RPMI7951 (cell line): ENCODE measurements at regions not wholly inside any gene's neighbourhood (a gene's known extent, or its start where the extent isn't known, plus 50 kb on each side); places are given as distances from the start of the nearest gene placed in this dataset.
A peak's percentile ranks its signal among the peaks of the same experiment; 100 is the strongest.

ENCODE experiments used
- DNase-seq: peaks from one replicate; pipeline ENCODE4 v3.0.0-alpha.2; 2012; ENCODE audit warnings: low read depth

GRCh38 chr13:21757763-21758162 lies 86.9 kb downstream of the FGF9 start:
- no peak for DNase-seq

DNA sequence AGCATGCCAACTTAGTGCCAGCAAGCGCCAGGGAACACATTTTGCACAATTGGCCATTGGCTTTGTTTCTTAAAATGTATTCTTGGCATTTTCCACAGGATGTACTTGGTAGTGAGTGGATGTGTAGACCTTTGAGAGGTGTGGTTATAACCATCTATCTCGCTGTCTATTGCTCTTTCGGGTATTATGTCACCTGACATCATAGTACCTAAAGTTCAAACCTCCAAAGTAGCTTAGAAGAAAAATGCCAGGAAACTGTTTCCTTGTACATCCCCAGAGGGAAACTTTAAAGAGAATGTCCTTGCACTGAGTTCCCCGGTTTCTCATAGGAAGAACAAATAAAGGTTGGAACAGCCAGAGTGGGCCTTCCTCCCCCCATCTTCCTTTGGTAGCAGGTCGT lies 87.6 kb downstream of the FGF9 start:
- DNase-seq: no peak

DNA sequence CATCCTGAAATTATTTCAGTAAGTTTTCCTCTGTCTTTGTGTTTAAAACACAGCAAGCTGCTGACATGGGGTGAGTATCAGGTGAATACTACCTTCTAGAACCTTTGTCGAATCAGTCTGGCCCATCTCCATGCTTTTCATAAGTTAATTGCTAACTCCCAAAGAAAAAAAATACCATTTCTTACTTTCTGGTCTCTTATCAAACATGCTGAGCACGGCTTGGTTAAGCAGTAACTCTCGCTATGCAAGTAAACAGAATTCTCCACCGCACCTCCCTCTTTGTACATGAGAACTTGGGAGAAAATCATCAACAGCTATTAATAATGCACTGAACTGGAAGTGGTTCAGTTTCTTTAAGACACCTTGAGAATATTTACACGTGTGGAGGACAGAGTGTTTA lies 88.6 kb downstream of the FGF9 start:
- DNase-seq: no peak

GRCh38 chr13:21759911-21760310 lies 89.0 kb downstream of the FGF9 start:
- DNase-seq: no peak

DNA sequence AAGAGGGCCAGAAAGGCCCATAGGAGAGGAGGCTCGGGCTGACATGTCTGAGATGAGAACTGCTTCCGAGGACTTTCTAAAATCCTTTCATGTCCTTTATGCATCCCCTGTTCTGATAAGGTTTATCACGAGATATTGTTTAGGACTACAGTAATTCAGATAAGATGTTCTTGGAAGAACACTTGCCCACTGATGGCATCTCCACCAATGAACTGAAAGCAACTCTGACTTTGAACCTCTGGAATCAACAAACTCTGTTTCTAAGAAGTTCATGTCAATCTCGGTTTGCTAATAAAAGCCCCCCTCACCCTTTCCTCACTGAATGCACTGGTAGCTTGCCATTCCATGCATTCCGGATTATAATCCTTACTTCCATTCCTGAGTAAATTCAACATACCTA lies 90.9 kb downstream of the FGF9 start:
- DNase-seq: no peak

DNA sequence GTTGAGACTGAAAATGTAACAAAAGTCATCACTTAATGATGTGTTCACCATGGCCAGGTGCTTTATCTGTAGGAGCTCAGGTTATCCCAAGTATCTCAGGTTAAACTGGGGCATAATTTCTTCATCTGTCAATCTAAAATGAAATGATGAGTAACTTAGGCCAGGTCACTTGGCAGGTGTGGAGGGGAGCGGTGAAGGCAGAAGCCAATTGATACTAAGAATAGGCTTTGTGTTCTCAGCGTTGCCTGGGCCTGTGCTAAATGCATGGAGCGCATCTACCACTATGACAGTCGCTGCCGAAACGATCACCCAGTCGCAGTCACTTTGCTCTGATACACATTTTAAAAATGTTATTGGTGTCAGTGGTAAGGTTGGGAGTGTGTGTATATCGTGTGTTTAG lies 91.6 kb downstream of the FGF9 start:
- DNase-seq: no peak

GRCh38 chr13:21767032-21767431 lies 96.2 kb downstream of the FGF9 start:
- DNase-seq: no peak

- DNase-seq: no peak
These were observed 100.2 kb downstream of the FGF9 start for GRCh38 chr13:21771075-21771474.

DNA sequence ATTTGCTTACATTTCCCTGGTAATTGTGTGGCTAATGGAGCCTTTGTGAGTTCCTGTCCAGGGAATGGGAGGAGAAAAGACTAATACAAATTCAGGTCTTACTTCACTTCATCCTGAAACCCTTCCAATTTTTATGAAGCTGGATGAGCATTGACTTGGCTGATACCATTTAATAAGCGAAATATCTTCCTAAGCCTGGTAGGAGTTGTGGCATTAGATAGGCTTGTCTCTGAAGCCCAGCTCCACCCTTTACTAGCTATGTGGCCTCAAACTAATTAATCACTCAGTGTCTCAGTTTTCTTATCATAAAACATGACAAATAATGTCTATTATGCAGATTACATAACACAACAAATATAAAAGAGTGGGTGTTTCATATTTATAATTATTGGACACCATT lies 106.3 kb downstream of the FGF9 start:
- DNase-seq: no peak

GRCh38 chr13:21777813-21778212 lies 106.9 kb downstream of the FGF9 start:
- DNase-seq: no peak

GRCh38 chr13:21782736-21783135 lies 111.9 kb downstream of the FGF9 start:
- no peak for DNase-seq

DNA sequence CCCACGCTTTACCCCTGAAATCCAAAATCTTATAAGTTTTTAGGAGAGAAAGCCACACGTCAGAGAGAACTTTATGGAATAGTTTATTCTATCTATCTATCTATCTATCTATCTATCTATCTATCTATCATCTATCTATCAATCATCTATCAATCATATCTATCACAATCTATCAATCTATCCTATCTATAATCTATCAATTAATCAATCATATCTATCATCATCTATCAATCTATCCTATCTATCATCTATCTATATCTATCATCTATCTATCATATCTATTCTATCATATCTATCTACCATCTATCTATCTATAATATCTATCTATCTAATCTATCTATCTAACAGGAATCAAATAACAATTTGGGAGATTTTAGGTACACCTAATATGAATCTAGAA lies 115.1 kb downstream of the FGF9 start:
- DNase-seq: no peak

DNA sequence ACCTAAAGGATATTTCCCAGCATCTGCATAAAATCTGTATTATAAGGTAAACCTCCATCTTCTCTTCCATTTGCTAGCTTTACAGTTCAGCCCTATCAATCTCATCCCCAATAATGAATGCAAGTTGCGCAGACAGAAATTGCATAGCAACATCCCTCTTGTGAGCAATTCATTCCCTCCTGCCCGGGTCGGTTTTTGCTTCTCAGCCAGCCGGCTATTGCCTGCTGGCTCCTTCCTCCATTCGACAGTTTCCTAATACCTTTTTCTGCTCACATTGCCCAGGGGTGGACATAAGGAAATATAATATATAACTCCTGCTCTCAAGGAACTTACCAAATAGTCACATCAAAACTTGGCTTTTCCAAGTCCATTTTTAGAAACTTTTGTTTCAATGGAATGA lies 125.2 kb downstream of the FGF9 start:
- no peak for DNase-seq

DNA sequence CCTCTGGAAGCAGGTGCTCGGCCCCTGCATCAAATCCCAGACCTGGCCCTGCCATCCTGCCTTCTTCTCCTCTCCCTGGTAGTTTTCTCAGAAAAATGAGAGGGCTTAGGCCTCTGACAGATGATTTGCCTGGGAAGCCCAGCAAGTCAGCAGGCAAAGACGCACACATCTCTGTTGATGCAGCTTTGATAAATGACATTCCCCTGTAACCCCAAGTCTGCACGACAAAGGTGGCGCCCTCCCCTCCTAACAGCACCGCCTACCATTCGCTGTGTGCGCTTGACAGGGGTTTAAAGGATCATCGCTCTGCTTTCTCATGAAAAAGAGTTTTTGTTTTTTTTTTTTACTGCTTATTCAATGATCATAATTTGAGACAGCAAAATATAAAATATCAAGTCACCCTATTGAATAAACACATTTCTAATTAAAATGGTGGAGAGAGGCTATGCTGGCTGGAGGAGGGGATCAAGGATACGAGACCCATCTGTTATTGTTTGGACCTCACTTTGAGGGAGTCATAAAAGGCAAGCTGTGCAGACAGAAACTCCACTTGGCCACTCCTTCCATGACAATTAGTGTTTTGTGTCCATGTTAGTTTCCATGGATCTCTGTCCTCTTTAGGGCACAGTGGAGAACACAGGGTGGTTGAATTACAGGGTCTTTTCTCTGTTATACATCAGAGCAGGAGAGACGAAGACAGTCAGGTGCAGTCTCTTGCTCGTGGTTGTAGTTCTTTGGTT lies 126.1 kb downstream of the FGF9 start:
- no peak for DNase-seq

- no peak for DNase-seq
These were observed 126.9 kb downstream of the FGF9 start for GRCh38 chr13:21797736-21798135.

GRCh38 chr13:21798181-21798580 lies 127.3 kb downstream of the FGF9 start:
- DNase-seq: no peak

DNA sequence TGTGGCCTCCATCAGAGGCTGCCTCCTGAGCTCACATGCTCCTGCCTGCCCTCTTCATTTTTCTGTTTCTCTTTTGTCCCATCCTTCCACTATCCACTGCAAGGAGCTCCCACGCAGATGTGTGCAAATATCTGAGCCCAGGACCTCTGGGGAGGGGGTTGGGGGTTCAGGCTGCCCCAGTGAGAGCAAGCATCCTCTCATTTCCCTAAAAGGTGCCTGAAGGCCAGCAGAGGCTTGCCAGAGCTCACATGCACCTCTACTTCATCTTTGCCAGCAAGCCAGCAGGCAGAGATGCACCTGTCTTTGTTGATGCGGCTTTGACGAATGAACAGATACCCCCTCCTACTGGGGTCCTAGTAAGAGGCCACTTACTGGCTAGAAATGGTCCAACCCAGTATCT lies 128.8 kb downstream of the FGF9 start:
- no peak for DNase-seq

GRCh38 chr13:21800837-21801616 lies 130.2 kb downstream of the FGF9 start:
- DNase-seq: no peak

- no peak for DNase-seq
These were observed 134.9 kb downstream of the FGF9 start for GRCh38 chr13:21805733-21806132.

DNA sequence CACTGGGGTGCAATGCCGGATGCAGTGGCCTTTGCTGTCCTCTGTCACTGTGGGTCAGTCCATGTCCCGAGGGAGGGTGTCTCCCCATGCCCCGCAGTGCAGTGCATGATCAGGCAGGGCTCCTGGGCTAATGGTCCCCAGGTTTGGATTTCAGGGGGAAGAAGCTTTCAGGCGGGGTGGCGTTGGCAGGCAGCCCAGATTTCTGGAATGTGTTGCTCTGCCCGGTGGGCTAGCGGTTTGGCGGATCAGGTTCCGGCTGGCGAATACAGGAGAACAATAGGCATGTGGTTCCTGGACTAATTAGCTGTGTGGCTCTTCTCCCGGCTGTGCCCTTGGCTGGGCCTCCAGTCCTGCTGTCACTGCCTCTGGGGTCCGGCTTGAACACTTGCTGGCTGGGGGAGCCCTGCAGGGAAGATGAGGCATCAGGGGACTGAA lies 141.3 kb downstream of the FGF9 start:
- peak; percentile 26 for DNase-seq

DNA sequence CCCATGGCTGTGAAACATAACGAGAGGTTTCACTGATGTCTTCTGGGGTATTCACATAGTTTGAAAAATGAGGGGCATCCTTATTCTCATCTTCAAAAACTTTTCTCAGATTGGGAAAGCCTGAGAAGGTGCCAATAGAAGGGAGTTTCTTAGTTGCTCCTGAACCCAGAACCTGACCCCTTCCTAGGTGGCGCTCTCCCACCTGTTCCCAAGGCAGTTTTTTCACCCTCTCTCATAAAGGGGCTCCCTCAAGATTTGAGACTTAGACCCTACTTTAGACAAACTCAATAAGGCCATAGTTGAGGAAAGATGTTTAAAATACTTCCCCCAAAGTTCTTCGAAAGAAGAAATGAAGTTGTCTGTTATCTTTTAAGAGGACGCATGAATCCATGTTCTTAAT lies 142.2 kb downstream of the FGF9 start:
- no peak for DNase-seq

- DNase-seq: no peak
These were observed 143.0 kb downstream of the FGF9 start for GRCh38 chr13:21813844-21814243.

DNA sequence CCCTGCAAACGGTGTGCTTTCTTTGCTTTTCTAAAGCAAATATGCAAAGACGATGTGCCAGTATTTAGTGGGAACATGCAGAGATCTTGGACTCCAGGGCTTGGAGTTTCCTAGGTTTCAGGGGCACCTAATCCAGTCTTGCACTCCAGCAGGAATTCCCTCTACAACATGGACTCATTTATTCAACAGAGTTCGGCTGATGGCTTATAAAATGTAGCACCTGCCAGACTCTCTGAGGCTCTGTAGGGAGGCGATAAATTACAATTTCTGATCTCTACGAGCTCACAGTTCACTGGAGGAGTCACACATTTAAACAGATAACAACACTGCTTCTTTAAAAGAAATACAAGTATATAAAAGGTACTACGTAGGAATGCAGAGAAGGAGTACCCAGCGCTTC lies 143.7 kb downstream of the FGF9 start:
- DNase-seq: no peak

GRCh38 chr13:21817878-21818277 lies 147.0 kb downstream of the FGF9 start:
- DNase-seq: no peak
